Panc1 (cell line): ENCODE measurements at regions not wholly inside any gene's neighbourhood (a gene's known extent, or its start where the extent isn't known, plus 50 kb on each side); places are given as distances from the start of the nearest gene placed in this dataset.

ENCODE experiments used
- ATAC-seq: fragments of 200-7000 bp; cut with Tn5 transposase; 2 replicates; pipeline ENCODE4 v1.9.1; 2020; ENCODE audit warnings: mild to moderate bottlenecking, moderate library complexity
- BruUV-seq: library from RNA; stranded (reverse); fragments of 400-500 nt; replicated peaks from 2 replicates; lab custom pipeline; 2021; lab: Mats Ljungman, UMichigan
- CTCF ChIA-PET: fragments of 300-600 bp; sonication (Branson Sonifier 250); formaldehyde crosslinking; loops from one replicate; lab custom pipeline; 2022; ENCODE audit warnings: antibody characterized with exemption; lab: Charles Lee
- POLR2A ChIA-PET: fragments of 300-600 bp; sonication (Branson Sonifier 250); formaldehyde crosslinking; loops from one replicate; lab custom pipeline; 2022; ENCODE audit warnings: antibody characterized with exemption; lab: Charles Lee
- DNase-seq: peaks from one replicate; pipeline ENCODE4 v3.0.0-alpha.2; 2010; ENCODE audit warnings: low read depth, low spot score
- H3K27ac ChIP-seq: 2 replicates; pipeline ENCODE4 v1.5.1; 2011; ENCODE audit warnings: mild to moderate bottlenecking, low read length, inconsistent platforms
- H3K27me3 ChIP-seq: fragments of 200-500 bp; sonication (Bioruptor generic); 2 replicates; pipeline ENCODE4 v1.6.0; 2014; ENCODE audit warnings: low read length, inconsistent platforms; ENCODE audit not compliant: control insufficient read depth, insufficient read depth
- H3K36me3 ChIP-seq: fragments of 200-500 bp; sonication (Bioruptor generic); 2 replicates; pipeline ENCODE4 v1.5.1; 2014; ENCODE audit warnings: inconsistent platforms, mild to moderate bottlenecking, low read length, moderate library complexity; ENCODE audit not compliant: control insufficient read depth, insufficient read depth
- H3K4me1 ChIP-seq: 2 replicates; pipeline ENCODE4 v1.5.1; 2011; ENCODE audit warnings: inconsistent platforms, mild to moderate bottlenecking, low read length, moderate library complexity; ENCODE audit not compliant: control insufficient read depth, insufficient read depth
- H3K4me3 ChIP-seq, 2 experiments: 2 replicates each; pipeline ENCODE4 v1.5.1; 2011 to 2012; ENCODE audit warnings: low read depth in 2 of 2, low read length in 2 of 2, mild to moderate bottlenecking in 2 of 2, inconsistent platforms in 1 of 2, moderate library complexity in 1 of 2
- H3K9me3 ChIP-seq: fragments of 200-500 bp; sonication (Bioruptor generic); 2 replicates; pipeline ENCODE4 v1.5.1; 2014; ENCODE audit warnings: low read depth, mild to moderate bottlenecking, inconsistent platforms, low read length, moderate library complexity; ENCODE audit not compliant: control insufficient read depth, insufficient read depth
- CTCF ChIP-seq: fragments of 450-650 bp; IDR thresholded peaks from 2 replicates; pipeline ENCODE4 v1.5.1; 2017; ENCODE audit warnings: mild to moderate bottlenecking
- POLR2AphosphoS5 ChIP-seq: IDR thresholded peaks from 2 replicates; pipeline ENCODE4 v1.6.1; 2012; ENCODE audit warnings: mild to moderate bottlenecking, low read depth, low read length, moderate library complexity
- REST ChIP-seq, 2 experiments: IDR thresholded peaks; 2 replicates each; pipeline ENCODE4 v1.6.1; 2011 to 2012; ENCODE audit warnings: low read depth in 2 of 2, control low read depth in 1 of 2, low read length in 1 of 2, mild to moderate bottlenecking in 1 of 2, moderate library complexity in 1 of 2; ENCODE audit not compliant: insufficient read depth in 1 of 2
- SIN3A ChIP-seq: IDR thresholded peaks from 2 replicates; pipeline ENCODE4 v1.6.1; 2012; ENCODE audit warnings: low read depth, mild to moderate bottlenecking, low read length, moderate library complexity, borderline replicate concordance; ENCODE audit not compliant: insufficient read depth
- TCF7L2 ChIP-seq: IDR thresholded peaks from 2 replicates; pipeline ENCODE4 v1.6.1; 2011; ENCODE audit warnings: mild to moderate bottlenecking, low read depth, low read length, inconsistent platforms
- in situ Hi-C: cut with HindIII; loops from 2 replicates; pipeline ENCODE4 v1.10.0; 2016; ENCODE audit warnings: low sequenced_read_pairs, low pct_unique_long_range_greater_than_20kb
- intact Hi-C: fragments of 100-400 bp; cut with micrococcal nuclease; formaldehyde crosslinking; loops from one replicate; pipeline ENCODE4 v1.10.0; 2022; ENCODE audit not compliant: unreplicated experiment

GRCh38 chr2:2839393-2839781 is 508.3 kb upstream of the MYT1L start:
- Histone ChIP-seq H3K36me3 (no peaks in the 10 kb centered on the region), H3K4me3 (no peak overlapping the region), H3K9me3 (no peaks in the 10 kb centered on the region), H3K27me3 (peaks cover 7% of the 10 kb centered on the region; the same call in 1 of the 2 replicates), H3K4me1 (no peaks in the 10 kb centered on the region), H3K27ac (no peak overlapping the region)
- TF ChIP-seq REST (IDR thresholded peaks at IDR 0.05; ENCODE audit: insufficient read depth in 1 of 2, low read depth in 2 of 2, low read length in 1 of 2) (no peak), SIN3A (no peak), TCF7L2 (no peak), POLR2AphosphoS5 (no peak), CTCF (no peak)
- ChIA-PET POLR2A (no interaction called here), CTCF (no interaction called here)
- intact Hi-C loops (no loop called here), in situ Hi-C loops (no loop called here)
- BruUV-seq: no TSS peak
- DNase-seq: no peak
- ATAC-seq: no peak

GRCh38 chr2:2838548-2838845 is 507.4 kb upstream of the MYT1L start:
- Histone ChIP-seq H3K27ac (no peak overlapping the region), H3K4me1 (no peaks in the 10 kb centered on the region), H3K4me3 (no peak overlapping the region), H3K9me3 (no peaks in the 10 kb centered on the region), H3K36me3 (no peaks in the 10 kb centered on the region), H3K27me3 (peaks cover 7% of the 10 kb centered on the region; the same call in 1 of the 2 replicates)
- BruUV-seq: no TSS peak
- ATAC-seq: no peak
- ChIA-PET POLR2A (no interaction called here), CTCF (no interaction called here)
- intact Hi-C loops (no loop called here), in situ Hi-C loops (no loop called here)
- no peak for TF ChIP-seq TCF7L2
- TF ChIP-seq SIN3A: no peak
- no peak for TF ChIP-seq POLR2AphosphoS5
- TF ChIP-seq REST (IDR thresholded peaks at IDR 0.05; ENCODE audit: insufficient read depth in 1 of 2, low read depth in 2 of 2, low read length in 1 of 2): no peak
- TF ChIP-seq CTCF: no peak
- no peak for DNase-seq
